A673 (cell line): ENCODE measurements at regions not wholly inside any gene's neighbourhood (a gene's known extent, or its start where the extent isn't known, plus 50 kb on each side); places are given as distances from the start of the nearest gene placed in this dataset.

ENCODE experiments used
- CTCF ChIP-seq: fragments of 300-800, 200-600 bp; sonication (generic); conservative IDR thresholded peaks from 2 replicates; pipeline ENCODE4 v1.5.1; 2017; ENCODE audit warnings: low read depth, mild to moderate bottlenecking, antibody characterized with exemption, low read length, moderate library complexity, mixed read lengths
- EZH2 ChIP-seq: fragments of 200-600 bp; sonication (generic); IDR thresholded peaks from 2 replicates; pipeline ENCODE4 v1.6.1; 2017; ENCODE audit warnings: borderline replicate concordance, low read depth, mild to moderate bottlenecking, mixed read lengths, antibody characterized with exemption, low read length; ENCODE audit not compliant: poor library complexity, severe bottlenecking

GRCh38 chr10:108753326-108753725, 1170.0 kb downstream of the XPNPEP1 start:
- no peak for TF ChIP-seq CTCF
- TF ChIP-seq EZH2, result no peak
